Testis (tissue), 2 donors: ENCODE measurements at regions not wholly inside any gene's neighbourhood (a gene's known extent, or its start where the extent isn't known, plus 50 kb on each side); places are given as distances from the start of the nearest gene placed in this dataset.

Experiments used
- DNase-seq: peaks from one replicate; pipeline ENCODE4 v3.0.0-alpha.2; 2019
- H3K27ac ChIP-seq, 2 donors: fragments of 200-600 bp; sonication (generic); one replicate each; pipeline ENCODE4 v1.5.1; 2019
- H3K27me3 ChIP-seq: fragments of 200-600 bp; sonication (generic); one replicate; pipeline ENCODE4 v1.5.1; 2019
- H3K36me3 ChIP-seq: fragments of 200-600 bp; sonication (generic); one replicate; pipeline ENCODE4 v1.5.1; 2017; ENCODE audit warnings: low read depth; ENCODE audit errors: missing control alignments
- H3K4me1 ChIP-seq: fragments of 200-600 bp; sonication (generic); one replicate; pipeline ENCODE4 v1.5.1; 2019
- H3K4me3 ChIP-seq, 2 donors: fragments of 200-600 bp; sonication (generic); one replicate each; pipeline ENCODE4 v1.5.1; 2017 to 2019
- H3K9me3 ChIP-seq: fragments of 200-600 bp; sonication (generic); one replicate; pipeline ENCODE4 v1.5.1; 2017
- POLR2A ChIP-seq: fragments of 450-650 bp; IDR thresholded peaks from one replicate; pipeline ENCODE4 v1.6.1; 2017; ENCODE audit warnings: antibody characterized with exemption, mild to moderate bottlenecking, moderate library complexity
- WGBS, 2 donors: methylation state at CpG; one replicate each; pipeline ENCODE4 v1.1.5; 2018; 5-methylcytosine and 5-hydroxymethylcytosine counted together
- intact Hi-C: fragments of 100-400 bp; cut with DNase I; formaldehyde crosslinking; loops from one replicate; pipeline ENCODE4 v1.15.1; 2023; ENCODE audit warnings: low total_unique reads
- TF ChIP-seq, protein P1 (sequence below), 3 experiments: fragments of 450-650 bp in 2 of 3; fragments of 200-600 bp in 1 of 3; sonication (generic) in 1 of 3; IDR thresholded peaks; one replicate each; pipeline ENCODE4 v1.5.1; 2016 to 2019; ENCODE audit warnings: antibody characterized with exemption in 3 of 3, mild to moderate bottlenecking in 2 of 3, moderate library complexity in 1 of 3

DNA sequence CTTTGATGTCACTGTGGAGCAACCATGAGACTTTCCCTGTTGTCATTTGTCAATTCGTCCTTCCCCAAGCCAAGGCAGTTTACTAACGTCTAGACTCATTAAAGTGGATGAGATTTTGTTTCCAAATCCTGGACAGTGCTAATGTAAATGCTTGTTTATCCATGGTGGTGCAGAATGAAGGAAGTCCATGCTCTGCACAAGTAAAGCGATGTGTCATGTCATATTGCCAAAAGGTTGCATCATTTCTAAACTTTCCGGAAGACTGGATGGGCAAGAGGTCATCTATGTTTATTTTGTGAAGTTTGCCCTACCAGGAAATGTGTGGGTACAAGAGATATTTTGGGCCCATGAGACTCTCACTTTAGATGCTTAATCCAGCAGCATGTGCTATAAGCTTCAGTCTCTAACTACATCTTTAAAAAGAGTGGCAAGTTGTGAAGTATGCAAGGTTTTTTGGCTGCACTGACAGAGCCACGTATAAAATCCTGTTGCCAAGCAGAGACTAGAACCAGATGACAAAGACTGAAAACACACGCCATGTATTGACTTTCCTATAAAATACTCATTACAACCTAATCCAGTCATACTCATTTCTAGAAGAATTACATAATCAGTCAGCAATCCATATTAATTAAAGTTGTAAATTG, 72.1 kb upstream of the FNDC3B start:
- no peak for DNase-seq
- intact Hi-C loops, result no loop called here
- Histone ChIP-seq H3K27ac (no peak overlapping the region), H3K36me3 (no peaks in the 10 kb centered on the region), H3K4me3 (no peak overlapping the region), H3K9me3 (no peaks in the 10 kb centered on the region), H3K4me1 (no peaks in the 10 kb centered on the region), H3K27me3 (no peaks in the 10 kb centered on the region)
- 55% methylated on average over 6 of the region's 6 CpGs for WGBS, 2 donors
- TF ChIP-seq, protein P1, sequence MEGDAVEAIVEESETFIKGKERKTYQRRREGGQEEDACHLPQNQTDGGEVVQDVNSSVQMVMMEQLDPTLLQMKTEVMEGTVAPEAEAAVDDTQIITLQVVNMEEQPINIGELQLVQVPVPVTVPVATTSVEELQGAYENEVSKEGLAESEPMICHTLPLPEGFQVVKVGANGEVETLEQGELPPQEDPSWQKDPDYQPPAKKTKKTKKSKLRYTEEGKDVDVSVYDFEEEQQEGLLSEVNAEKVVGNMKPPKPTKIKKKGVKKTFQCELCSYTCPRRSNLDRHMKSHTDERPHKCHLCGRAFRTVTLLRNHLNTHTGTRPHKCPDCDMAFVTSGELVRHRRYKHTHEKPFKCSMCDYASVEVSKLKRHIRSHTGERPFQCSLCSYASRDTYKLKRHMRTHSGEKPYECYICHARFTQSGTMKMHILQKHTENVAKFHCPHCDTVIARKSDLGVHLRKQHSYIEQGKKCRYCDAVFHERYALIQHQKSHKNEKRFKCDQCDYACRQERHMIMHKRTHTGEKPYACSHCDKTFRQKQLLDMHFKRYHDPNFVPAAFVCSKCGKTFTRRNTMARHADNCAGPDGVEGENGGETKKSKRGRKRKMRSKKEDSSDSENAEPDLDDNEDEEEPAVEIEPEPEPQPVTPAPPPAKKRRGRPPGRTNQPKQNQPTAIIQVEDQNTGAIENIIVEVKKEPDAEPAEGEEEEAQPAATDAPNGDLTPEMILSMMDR (IDR thresholded peaks at IDR 0.05), result no peak
- no peak for TF ChIP-seq POLR2A

DNA sequence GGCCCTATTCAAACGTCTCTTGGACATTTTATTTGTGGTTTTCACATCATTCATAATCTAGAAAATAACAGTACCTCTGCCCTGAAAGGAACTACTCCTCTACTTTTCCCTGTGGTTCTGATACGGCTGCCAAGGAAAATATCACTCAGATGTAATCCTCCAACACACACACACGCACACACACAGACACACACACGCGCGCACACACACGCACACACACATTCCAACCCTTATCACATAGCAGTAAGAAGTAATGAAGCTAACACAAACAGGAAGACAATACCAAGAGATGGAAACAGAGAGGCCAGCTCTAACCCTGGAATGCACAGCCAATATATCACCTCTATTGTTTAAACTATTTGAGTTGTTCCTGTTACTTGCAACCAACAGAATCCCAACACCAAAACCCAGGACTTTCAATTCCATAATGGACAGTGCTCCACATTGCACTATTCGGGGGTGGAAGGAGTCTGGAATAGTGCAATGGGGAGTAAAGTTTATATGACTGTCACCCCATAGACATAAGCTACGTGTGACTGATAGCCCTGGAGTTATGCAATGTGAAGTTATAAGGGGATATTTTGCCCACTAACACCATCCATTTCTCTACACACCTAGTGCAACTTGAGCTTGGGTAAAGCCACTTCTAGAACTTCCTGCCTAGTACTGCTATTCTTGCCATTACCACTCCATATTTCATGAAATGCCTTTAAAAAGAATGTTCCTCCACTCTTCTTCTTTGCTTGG, 71.3 kb upstream of the FNDC3B start:
- Histone ChIP-seq H3K27me3 (no peaks in the 10 kb centered on the region), H3K4me3 (no peak overlapping the region), H3K36me3 (no peaks in the 10 kb centered on the region), H3K27ac (no peak overlapping the region), H3K9me3 (no peaks in the 10 kb centered on the region), H3K4me1 (no peaks in the 10 kb centered on the region)
- intact Hi-C loops, result no loop called here
- 54 to 68% methylated on average over 9 of the region's 9 CpGs for WGBS, 2 donors
- TF ChIP-seq POLR2A, result no peak
- TF ChIP-seq, protein P1 (IDR thresholded peaks at IDR 0.05), result no peak
- no peak for DNase-seq

DNA sequence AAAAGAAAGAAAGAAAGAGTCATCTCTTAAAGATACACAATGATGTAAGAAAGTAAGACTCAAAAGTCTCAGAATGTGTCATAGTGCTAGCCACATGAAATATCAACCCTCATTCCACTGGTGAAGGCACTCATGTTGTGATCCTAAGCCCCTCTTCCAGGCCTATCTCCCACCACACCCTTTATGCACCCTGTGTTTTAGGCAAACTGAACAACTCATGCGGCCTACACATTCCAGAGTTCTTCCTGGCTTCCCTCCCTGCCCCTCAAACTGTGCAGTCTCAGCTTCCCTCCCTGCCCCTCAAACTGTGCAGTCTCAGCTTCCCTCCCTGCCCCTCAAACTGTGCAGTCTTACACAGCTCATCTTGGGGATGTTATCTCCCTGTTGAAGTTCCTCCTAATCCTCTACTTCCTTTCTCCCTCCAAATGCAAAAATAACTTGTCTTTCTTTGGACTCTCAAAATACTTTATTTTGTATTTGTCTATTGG, 69.0 kb upstream of the FNDC3B start:
- Histone ChIP-seq H3K27ac (no peak overlapping the region), H3K36me3 (no peaks in the 10 kb centered on the region), H3K9me3 (no peaks in the 10 kb centered on the region), H3K4me3 (no peak overlapping the region), H3K4me1 (no peaks in the 10 kb centered on the region), H3K27me3 (no peaks in the 10 kb centered on the region)
- intact Hi-C loops, result no loop called here
- TF ChIP-seq, protein P1 (IDR thresholded peaks at IDR 0.05), result no peak
- TF ChIP-seq POLR2A, result no peak
- DNase-seq, result no peak
- 79 to 86% methylated on average over 1 of the region's 1 CpG for WGBS, 2 donors

DNA sequence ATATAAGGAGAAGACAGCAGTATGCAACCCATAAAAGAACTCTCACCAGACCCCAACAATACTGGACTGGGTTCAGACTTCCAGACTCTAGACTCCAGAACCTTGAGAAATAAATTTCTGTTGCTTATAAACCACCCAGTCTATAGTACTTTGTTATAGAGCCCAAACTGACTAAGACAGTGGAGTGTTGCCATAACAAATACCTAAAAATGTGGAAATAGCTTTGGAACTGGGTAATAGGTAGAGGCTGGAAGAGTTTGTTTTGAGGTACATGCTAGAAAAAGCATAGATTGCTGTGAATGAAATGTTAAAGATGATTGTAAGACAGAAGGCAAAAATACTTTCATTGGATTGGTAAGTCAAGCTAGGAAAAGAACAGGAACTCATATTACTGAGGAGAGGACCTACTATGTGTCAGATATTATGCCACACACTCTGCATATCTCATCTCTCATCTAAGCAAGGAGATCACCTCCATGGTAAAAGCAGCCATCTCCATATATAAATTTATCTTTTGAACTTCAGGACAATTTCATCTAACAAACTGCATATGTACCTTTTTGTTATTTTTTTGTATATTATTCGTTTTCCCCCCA, 67.4 kb upstream of the FNDC3B start:
- Histone ChIP-seq H3K36me3 (no peaks in the 10 kb centered on the region), H3K9me3 (no peaks in the 10 kb centered on the region), H3K27ac (no peak overlapping the region), H3K27me3 (no peaks in the 10 kb centered on the region), H3K4me1 (no peaks in the 10 kb centered on the region), H3K4me3 (no peak overlapping the region)
- no peak for DNase-seq
- intact Hi-C loops, result no loop called here
- TF ChIP-seq, protein P1 (IDR thresholded peaks at IDR 0.05), result no peak
- no peak for TF ChIP-seq POLR2A
- WGBS, 2 donors, result 59 to 75% methylated on average over 1 of the region's 1 CpG
